ENCODE measurements at regions not wholly inside any gene's neighbourhood (a gene's known extent, or its start where the extent isn't known, plus 50 kb on each side); places are given as distances from the start of the nearest gene placed in this dataset.

GRCh38 chr5:107294669-107295068 is 376.1 kb downstream of the EFNA5 start:
- no peak overlapping the region for H3K4me3 ChIP-seq
- H3K9me3 ChIP-seq (replicated peaks), result no peaks in the 10 kb centered on the region
- H3K36me3 ChIP-seq, result no peaks in the 10 kb centered on the region
- H3K27me3 ChIP-seq (ENCODE audit: low read depth), result no peaks in the 10 kb centered on the region
- intact Hi-C loops (cut with micrococcal nuclease), result no loop called here
- peaks cover 14% of the 10 kb centered on the region for H3K4me1 ChIP-seq
- TF ChIP-seq, protein P1, sequence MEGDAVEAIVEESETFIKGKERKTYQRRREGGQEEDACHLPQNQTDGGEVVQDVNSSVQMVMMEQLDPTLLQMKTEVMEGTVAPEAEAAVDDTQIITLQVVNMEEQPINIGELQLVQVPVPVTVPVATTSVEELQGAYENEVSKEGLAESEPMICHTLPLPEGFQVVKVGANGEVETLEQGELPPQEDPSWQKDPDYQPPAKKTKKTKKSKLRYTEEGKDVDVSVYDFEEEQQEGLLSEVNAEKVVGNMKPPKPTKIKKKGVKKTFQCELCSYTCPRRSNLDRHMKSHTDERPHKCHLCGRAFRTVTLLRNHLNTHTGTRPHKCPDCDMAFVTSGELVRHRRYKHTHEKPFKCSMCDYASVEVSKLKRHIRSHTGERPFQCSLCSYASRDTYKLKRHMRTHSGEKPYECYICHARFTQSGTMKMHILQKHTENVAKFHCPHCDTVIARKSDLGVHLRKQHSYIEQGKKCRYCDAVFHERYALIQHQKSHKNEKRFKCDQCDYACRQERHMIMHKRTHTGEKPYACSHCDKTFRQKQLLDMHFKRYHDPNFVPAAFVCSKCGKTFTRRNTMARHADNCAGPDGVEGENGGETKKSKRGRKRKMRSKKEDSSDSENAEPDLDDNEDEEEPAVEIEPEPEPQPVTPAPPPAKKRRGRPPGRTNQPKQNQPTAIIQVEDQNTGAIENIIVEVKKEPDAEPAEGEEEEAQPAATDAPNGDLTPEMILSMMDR (IDR thresholded peaks at IDR 0.05; ENCODE audit: borderline replicate concordance), result no peak
- DNase-seq, result no peak
- no peak overlapping the region for H3K27ac ChIP-seq (replicated peaks)

- no peak for DNase-seq
- no peak overlapping the region for H3K27ac ChIP-seq (replicated peaks)
- TF ChIP-seq, protein P1 (IDR thresholded peaks at IDR 0.05; ENCODE audit: borderline replicate concordance), result no peak
- H3K36me3 ChIP-seq, result no peaks in the 10 kb centered on the region
- intact Hi-C loops (cut with micrococcal nuclease), result no loop called here
- peaks cover 14% of the 10 kb centered on the region for H3K4me1 ChIP-seq
- H3K9me3 ChIP-seq (replicated peaks), result no peaks in the 10 kb centered on the region
- no peaks in the 10 kb centered on the region for H3K27me3 ChIP-seq (ENCODE audit: low read depth)
- H3K4me3 ChIP-seq, result no peak overlapping the region
Observed at GRCh38 chr5:107294211-107294550, 376.6 kb downstream of the EFNA5 start.

DNA sequence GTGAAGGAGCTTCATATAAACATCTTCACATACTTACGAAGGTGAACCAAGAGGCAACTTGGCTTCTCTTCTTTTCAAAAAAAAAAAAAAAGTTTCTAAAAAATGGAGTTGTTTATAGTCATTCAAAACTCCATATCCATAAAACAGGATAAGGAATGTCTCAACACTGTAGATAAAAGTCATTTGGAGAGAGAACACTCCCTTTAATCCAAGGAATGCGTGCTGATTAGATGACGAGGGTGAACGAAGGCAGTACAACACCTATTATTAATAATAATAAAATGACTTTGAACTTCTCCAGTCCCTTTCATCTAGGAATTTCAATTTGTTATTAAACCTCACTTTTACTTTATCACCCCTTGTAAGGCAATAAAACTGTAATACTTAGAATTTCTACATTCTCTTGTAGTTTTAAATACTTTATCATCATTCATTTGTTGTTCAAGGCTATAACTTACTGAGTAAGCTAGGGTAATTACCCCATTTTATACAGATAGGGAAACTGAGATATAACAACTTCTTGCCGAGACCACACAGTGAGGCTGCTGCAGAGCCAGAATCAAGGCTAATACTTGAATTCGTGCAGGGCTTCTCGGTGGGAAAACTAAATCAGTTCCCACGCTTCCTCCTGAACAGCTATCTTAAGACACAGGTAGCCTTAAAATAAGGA is 377.1 kb downstream of the EFNA5 start:
- H3K36me3 ChIP-seq, result no peaks in the 10 kb centered on the region
- no peak for DNase-seq
- peaks cover 14% of the 10 kb centered on the region for H3K4me1 ChIP-seq
- H3K9me3 ChIP-seq (replicated peaks), result no peaks in the 10 kb centered on the region
- intact Hi-C loops (cut with micrococcal nuclease), result no loop called here
- no peak overlapping the region for H3K4me3 ChIP-seq
- no peaks in the 10 kb centered on the region for H3K27me3 ChIP-seq (ENCODE audit: low read depth)
- TF ChIP-seq, protein P1 (IDR thresholded peaks at IDR 0.05; ENCODE audit: borderline replicate concordance), result no peak
- H3K27ac ChIP-seq (replicated peaks), result no peak overlapping the region

DNA sequence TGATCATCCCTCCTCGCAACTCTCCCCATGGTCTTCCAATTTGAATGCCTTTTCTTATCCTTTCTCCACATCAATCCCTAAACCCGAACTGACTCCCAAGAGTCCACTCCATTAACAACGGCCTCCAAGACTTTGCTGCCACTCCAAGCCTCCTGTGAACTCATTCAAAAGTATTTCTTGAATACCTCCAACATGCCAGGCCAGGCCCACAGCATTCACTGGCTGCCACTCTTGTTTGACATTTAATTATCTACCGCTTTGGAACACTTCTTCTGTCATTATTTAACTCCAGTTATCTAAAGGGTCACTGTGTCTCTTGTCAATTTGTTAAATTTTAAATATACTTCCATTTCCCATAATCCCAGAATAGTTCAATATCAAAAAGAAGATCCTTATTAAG is 378.9 kb downstream of the EFNA5 start:
- no peak for DNase-seq
- Histone ChIP-seq H3K27me3 (ENCODE audit: low read depth) (no peaks in the 10 kb centered on the region), H3K4me3 (no peak overlapping the region), H3K27ac (replicated peaks) (no peak overlapping the region), H3K9me3 (replicated peaks) (no peaks in the 10 kb centered on the region), H3K36me3 (no peaks in the 10 kb centered on the region), H3K4me1 (peaks cover 14% of the 10 kb centered on the region)
- intact Hi-C loops (cut with micrococcal nuclease), result no loop called here
- TF ChIP-seq, protein P1 (IDR thresholded peaks at IDR 0.05; ENCODE audit: borderline replicate concordance), result no peak

- Histone ChIP-seq H3K27ac (replicated peaks) (no peak overlapping the region), H3K4me1 (peaks cover 14% of the 10 kb centered on the region), H3K4me3 (no peak overlapping the region), H3K36me3 (no peaks in the 10 kb centered on the region), H3K27me3 (ENCODE audit: low read depth) (no peaks in the 10 kb centered on the region), H3K9me3 (replicated peaks) (no peaks in the 10 kb centered on the region)
- intact Hi-C loops (cut with micrococcal nuclease), result no loop called here
- no peak for DNase-seq
- TF ChIP-seq, protein P1 (IDR thresholded peaks at IDR 0.05; ENCODE audit: borderline replicate concordance), result no peak
Observed at GRCh38 chr5:107290780-107291398, 379.8 kb downstream of the EFNA5 start.

Data from left ventricle myocardium inferior (tissue), 1 donor.